OCI-LY1 (cell line): ENCODE measurements at regions not wholly inside any gene's neighbourhood (a gene's known extent, or its start where the extent isn't known, plus 50 kb on each side); places are given as distances from the start of the nearest gene placed in this dataset.

Source experiments
- H2AFZ ChIP-seq: fragments of 200-600 bp; sonication (generic), shearing (Covaris generic); 2 replicates; pipeline ENCODE4 v1.6.0; 2014; ENCODE audit warnings: antibody characterized with exemption, mild to moderate bottlenecking, low read length
- H3F3A ChIP-seq: fragments of 200-600 bp; sonication (generic), shearing (Covaris generic); 2 replicates; pipeline ENCODE4 v1.6.0; 2014; ENCODE audit warnings: mild to moderate bottlenecking, antibody characterized with exemption, low read length, moderate library complexity; ENCODE audit not compliant: insufficient read depth
- H3K27ac ChIP-seq: fragments of 200-600 bp; sonication (generic); 2 replicates; pipeline ENCODE4 v1.5.1; 2014; ENCODE audit warnings: low read length, mixed run types, mild to moderate bottlenecking, low read depth; ENCODE audit not compliant: poor library complexity, severe bottlenecking
- H3K27me3 ChIP-seq: fragments of 200-600 bp; sonication (generic); 2 replicates; pipeline ENCODE4 v1.6.0; 2014; ENCODE audit warnings: antibody characterized with exemption, mild to moderate bottlenecking, low read length, moderate library complexity; ENCODE audit not compliant: insufficient read depth
- H3K36me3 ChIP-seq: fragments of 200-600 bp; sonication (generic); 2 replicates; pipeline ENCODE4 v1.6.1; 2014; ENCODE audit warnings: mild to moderate bottlenecking, antibody characterized with exemption, low read length, moderate library complexity, mixed read lengths; ENCODE audit not compliant: insufficient read depth
- H3K4me1 ChIP-seq: fragments of 200-600 bp; sonication (generic); 2 replicates; pipeline ENCODE4 v1.5.1; 2014; ENCODE audit warnings: mild to moderate bottlenecking, low read length, moderate library complexity; ENCODE audit not compliant: insufficient read depth, severe bottlenecking
- H3K4me2 ChIP-seq: fragments of 200-600 bp; sonication (generic), shearing (Covaris generic); 2 replicates; pipeline ENCODE4 v1.6.1; 2014; ENCODE audit warnings: low read length
- H3K4me3 ChIP-seq: fragments of 200-600 bp; sonication (generic); 2 replicates; pipeline ENCODE4 v1.5.1; 2014; ENCODE audit warnings: low read length, low read depth, mild to moderate bottlenecking, mixed read lengths; ENCODE audit not compliant: poor library complexity, severe bottlenecking
- H3K79me2 ChIP-seq: fragments of 200-600 bp; shearing (Covaris generic); 2 replicates; pipeline ENCODE4 v1.6.1; 2016; ENCODE audit warnings: mixed run types, low read length, mixed read lengths; ENCODE audit not compliant: insufficient read depth
- H3K9ac ChIP-seq: fragments of 200-600 bp; sonication (generic), shearing (Covaris generic); 2 replicates; pipeline ENCODE4 v1.6.1; 2014; ENCODE audit warnings: mild to moderate bottlenecking, low read length, mixed read lengths
- H3K9me2 ChIP-seq: fragments of 200-600 bp; sonication (generic), shearing (Covaris generic); 2 replicates; pipeline ENCODE4 v1.6.1; 2014; ENCODE audit warnings: low read depth, mild to moderate bottlenecking, low read length, mixed read lengths
- H3K9me3 ChIP-seq: fragments of 200-600 bp; shearing (Covaris generic); 2 replicates; pipeline ENCODE4 v1.6.1; 2014; ENCODE audit warnings: low read length, mixed read lengths
- H4K20me1 ChIP-seq: fragments of 200-600 bp; sonication (generic), shearing (Covaris generic); 2 replicates; pipeline ENCODE4 v1.6.0; 2016; ENCODE audit warnings: mild to moderate bottlenecking, low read length; ENCODE audit not compliant: insufficient read depth
- CTCF ChIP-seq: fragments of 200-600 bp; sonication (generic), shearing (Covaris generic); IDR thresholded peaks from 2 replicates; pipeline ENCODE4 v1.5.1; 2017; ENCODE audit warnings: mild to moderate bottlenecking, antibody characterized with exemption, low read length, moderate library complexity, mixed read lengths
- EZH2 ChIP-seq: fragments of 200-600 bp; sonication (generic), shearing (Covaris generic); IDR thresholded peaks from 2 replicates; pipeline ENCODE4 v1.8.0; 2017; ENCODE audit warnings: borderline replicate concordance, mixed run types, mild to moderate bottlenecking, antibody characterized with exemption, low read length, moderate library complexity, mixed read lengths

GRCh38 chr18:30522288-30522929 lies 520.1 kb downstream of the DSC3 start:
- no peaks in the 10 kb centered on the region for H3K9me3 ChIP-seq
- H3K4me1 ChIP-seq, result no peaks in the 10 kb centered on the region
- no peak overlapping the region for H3K4me3 ChIP-seq
- H3F3A ChIP-seq, result no peaks in the 10 kb centered on the region
- H3K27me3 ChIP-seq, result no peaks in the 10 kb centered on the region
- H2AFZ ChIP-seq, result no peak overlapping the region
- no peak overlapping the region for H3K4me2 ChIP-seq
- H3K27ac ChIP-seq, result no peak overlapping the region
- H3K9me2 ChIP-seq, result no peaks in the 10 kb centered on the region
- H4K20me1 ChIP-seq, result no peaks in the 10 kb centered on the region
- H3K79me2 ChIP-seq, result no peaks in the 10 kb centered on the region
- no peak for TF ChIP-seq CTCF
- no peak for TF ChIP-seq EZH2
- H3K36me3 ChIP-seq, result no peaks in the 10 kb centered on the region
- H3K9ac ChIP-seq, result no peak overlapping the region

- no peaks in the 10 kb centered on the region for H3K4me1 ChIP-seq
Measured at GRCh38 chr18:30514059-30514458, 528.5 kb downstream of the DSC3 start.

GRCh38 chr18:30512872-30513271 lies 529.7 kb downstream of the DSC3 start:
- Histone ChIP-seq H3K79me2 (no peaks in the 10 kb centered on the region), H3K9me2 (no peaks in the 10 kb centered on the region), H3F3A (no peaks in the 10 kb centered on the region), H3K9me3 (no peaks in the 10 kb centered on the region), H3K4me1 (no peaks in the 10 kb centered on the region), H3K9ac (no peak overlapping the region), H3K27ac (no peak overlapping the region), H4K20me1 (no peaks in the 10 kb centered on the region), H3K36me3 (no peaks in the 10 kb centered on the region), H3K4me3 (no peak overlapping the region), H3K4me2 (no peak overlapping the region), H2AFZ (no peak overlapping the region), H3K27me3 (no peaks in the 10 kb centered on the region)
- TF ChIP-seq EZH2 (no peak), CTCF (no peak)

More at GRCh38 chr18:30514059-30514458, 528.5 kb downstream of the DSC3 start:
- Histone ChIP-seq H3K27ac (no peak overlapping the region), H3K9me2 (no peaks in the 10 kb centered on the region), H3K4me2 (no peak overlapping the region), H3K9me3 (no peaks in the 10 kb centered on the region), H3F3A (no peaks in the 10 kb centered on the region), H3K36me3 (no peaks in the 10 kb centered on the region), H2AFZ (no peak overlapping the region), H3K4me3 (no peak overlapping the region), H3K79me2 (no peaks in the 10 kb centered on the region), H4K20me1 (no peaks in the 10 kb centered on the region), H3K9ac (no peak overlapping the region), H3K27me3 (no peaks in the 10 kb centered on the region)
- TF ChIP-seq EZH2 (no peak), CTCF (no peak)
